Upper lobe of right lung (tissue), 1 donor: ENCODE measurements at regions not wholly inside any gene's neighbourhood (a gene's known extent, or its start where the extent isn't known, plus 50 kb on each side); places are given as distances from the start of the nearest gene placed in this dataset.

Source experiments
- ATAC-seq: fragments of 200-7000 bp; cut with Tn5 transposase; one replicate; pipeline ENCODE4 v1.9.1; 2020; ENCODE audit warnings: mild to moderate bottlenecking, moderate library complexity
- DNase-seq: peaks from one replicate; pipeline ENCODE4 v3.0.0-alpha.2; 2020
- H3K27ac ChIP-seq: fragments of 200-600 bp; one replicate; pipeline ENCODE4 v1.8.0; 2022
- H3K27me3 ChIP-seq: fragments of 200-600 bp; one replicate; pipeline ENCODE4 v1.8.0; 2022; ENCODE audit warnings: mild to moderate bottlenecking
- H3K36me3 ChIP-seq: fragments of 200-600 bp; one replicate; pipeline ENCODE4 v1.8.0; 2022
- H3K4me1 ChIP-seq: fragments of 200-600 bp; one replicate; pipeline ENCODE4 v1.8.0; 2022
- H3K4me3 ChIP-seq: fragments of 200-600 bp; one replicate; pipeline ENCODE4 v1.8.0; 2022; ENCODE audit warnings: mild to moderate bottlenecking
- H3K9me3 ChIP-seq: fragments of 200-600 bp; one replicate; pipeline ENCODE4 v1.8.0; 2022
- CTCF ChIP-seq: fragments of 200-600 bp; IDR thresholded peaks from one replicate; pipeline ENCODE4 v1.8.0; 2022; ENCODE audit warnings: antibody characterized with exemption
- intact Hi-C: fragments of 100-400 bp; cut with DNase I; formaldehyde crosslinking; loops from one replicate; pipeline ENCODE4 v1.11.0; 2022
- donor health status: DM: no; HTN: yes; CAD: no; lungs with severe emphysema.

GRCh38 chr5:157912621-157913325 lies 53.8 kb upstream of the CLINT1 start:
- intact Hi-C loops: no loop called here
- ATAC-seq (peak; percentile 63), DNase-seq (no peak)
- no peak for TF ChIP-seq CTCF
- Histone ChIP-seq H3K27me3 (no peaks in the 10 kb centered on the region), H3K36me3 (no peaks in the 10 kb centered on the region), H3K4me1 (peaks cover 26% of the 10 kb centered on the region), H3K4me3 (no peak overlapping the region), H3K9me3 (no peaks in the 10 kb centered on the region), H3K27ac (peak overlapping the region; percentile 15)

GRCh38 chr5:157911568-157911967 lies 52.6 kb upstream of the CLINT1 start:
- H3K27ac ChIP-seq: no peak overlapping the region

More at GRCh38 chr5:157911568-157911967, 52.6 kb upstream of the CLINT1 start:
- TF ChIP-seq CTCF: no peak
- Histone ChIP-seq H3K36me3 (no peaks in the 10 kb centered on the region), H3K27me3 (no peaks in the 10 kb centered on the region), H3K4me3 (no peak overlapping the region), H3K9me3 (no peaks in the 10 kb centered on the region), H3K4me1 (peaks cover 24% of the 10 kb centered on the region)
- intact Hi-C loops: no loop called here
- DNase-seq (no peak), ATAC-seq (no peak)
